Lower lobe of right lung (tissue), 2 donors: ENCODE measurements at regions not wholly inside any gene's neighbourhood (a gene's known extent, or its start where the extent isn't known, plus 50 kb on each side); places are given as distances from the start of the nearest gene placed in this dataset.

Source experiments
- ATAC-seq, 2 donors: fragments of 200-7000 bp; cut with Tn5 transposase; one replicate each; pipeline ENCODE4 v1.9.1; 2020 to 2022; ENCODE audit warnings: mild to moderate bottlenecking in 2 of 2, moderate library complexity in 2 of 2
- DNase-seq: peaks from one replicate; pipeline ENCODE4 v3.0.0-alpha.2; 2020
- H3K27ac ChIP-seq: fragments of 200-600 bp; one replicate; pipeline ENCODE4 v1.8.0; 2022
- H3K27me3 ChIP-seq: fragments of 200-600 bp; one replicate; pipeline ENCODE4 v1.8.0; 2022; ENCODE audit warnings: low read depth
- H3K36me3 ChIP-seq: fragments of 200-600 bp; one replicate; pipeline ENCODE4 v1.8.0; 2022; ENCODE audit warnings: mild to moderate bottlenecking
- H3K4me1 ChIP-seq: fragments of 200-600 bp; one replicate; pipeline ENCODE4 v1.8.0; 2022
- H3K4me3 ChIP-seq: fragments of 200-600 bp; one replicate; pipeline ENCODE4 v1.8.0; 2022; ENCODE audit warnings: mild to moderate bottlenecking
- H3K9me3 ChIP-seq: fragments of 200-600 bp; one replicate; pipeline ENCODE4 v1.8.0; 2022
- intact Hi-C: fragments of 100-400 bp; cut with DNase I; formaldehyde crosslinking; loops from one replicate; pipeline ENCODE4 v1.11.0; 2022
- TF ChIP-seq, protein P1 (sequence below): fragments of 200-600 bp; IDR thresholded peaks from one replicate; pipeline ENCODE4 v1.8.0; 2022; ENCODE audit warnings: antibody characterized with exemption, mild to moderate bottlenecking
- donor health status: DM: no; HTN: yes; CAD: no; lungs with severe emphysema.

- DNase-seq: no peak
- no peak for ATAC-seq
- H3K4me1 ChIP-seq: no peaks in the 10 kb centered on the region
- TF ChIP-seq, protein P1, sequence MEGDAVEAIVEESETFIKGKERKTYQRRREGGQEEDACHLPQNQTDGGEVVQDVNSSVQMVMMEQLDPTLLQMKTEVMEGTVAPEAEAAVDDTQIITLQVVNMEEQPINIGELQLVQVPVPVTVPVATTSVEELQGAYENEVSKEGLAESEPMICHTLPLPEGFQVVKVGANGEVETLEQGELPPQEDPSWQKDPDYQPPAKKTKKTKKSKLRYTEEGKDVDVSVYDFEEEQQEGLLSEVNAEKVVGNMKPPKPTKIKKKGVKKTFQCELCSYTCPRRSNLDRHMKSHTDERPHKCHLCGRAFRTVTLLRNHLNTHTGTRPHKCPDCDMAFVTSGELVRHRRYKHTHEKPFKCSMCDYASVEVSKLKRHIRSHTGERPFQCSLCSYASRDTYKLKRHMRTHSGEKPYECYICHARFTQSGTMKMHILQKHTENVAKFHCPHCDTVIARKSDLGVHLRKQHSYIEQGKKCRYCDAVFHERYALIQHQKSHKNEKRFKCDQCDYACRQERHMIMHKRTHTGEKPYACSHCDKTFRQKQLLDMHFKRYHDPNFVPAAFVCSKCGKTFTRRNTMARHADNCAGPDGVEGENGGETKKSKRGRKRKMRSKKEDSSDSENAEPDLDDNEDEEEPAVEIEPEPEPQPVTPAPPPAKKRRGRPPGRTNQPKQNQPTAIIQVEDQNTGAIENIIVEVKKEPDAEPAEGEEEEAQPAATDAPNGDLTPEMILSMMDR: no peak
- H3K4me3 ChIP-seq: no peak overlapping the region
- H3K36me3 ChIP-seq: no peaks in the 10 kb centered on the region
- intact Hi-C loops: no loop called here
- no peak overlapping the region for H3K27ac ChIP-seq
- no peaks in the 10 kb centered on the region for H3K9me3 ChIP-seq
- no peaks in the 10 kb centered on the region for H3K27me3 ChIP-seq
Measured at GRCh38 chr5:153883854-153884611, 154.7 kb downstream of the FAM114A2 start.

DNA sequence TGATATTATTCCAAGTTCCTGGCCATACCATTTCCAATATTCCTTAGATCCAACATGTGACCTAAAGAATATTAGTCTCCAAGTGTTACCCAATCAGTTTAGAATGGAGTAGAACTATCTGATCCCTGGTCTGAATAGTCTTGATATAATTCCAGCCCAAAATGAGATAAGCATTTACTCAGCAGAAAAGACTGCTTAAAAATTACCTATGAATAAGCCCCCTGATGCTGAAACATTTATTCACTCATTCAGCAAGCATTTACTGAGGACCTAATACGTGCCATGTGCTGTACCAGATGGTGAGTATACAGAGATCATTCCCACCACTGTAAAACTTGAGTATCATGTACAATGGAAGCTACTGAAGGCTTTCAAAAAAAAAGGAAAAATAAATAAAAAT, 157.0 kb downstream of the FAM114A2 start:
- TF ChIP-seq, protein P1: no peak
- H3K27ac ChIP-seq: no peak overlapping the region
- H3K9me3 ChIP-seq: no peaks in the 10 kb centered on the region
- intact Hi-C loops: no loop called here
- no peak overlapping the region for H3K4me3 ChIP-seq
- H3K36me3 ChIP-seq: no peaks in the 10 kb centered on the region
- DNase-seq (no peak), ATAC-seq (no peak)
- H3K27me3 ChIP-seq: no peaks in the 10 kb centered on the region
- H3K4me1 ChIP-seq: no peaks in the 10 kb centered on the region

- ATAC-seq (no peak), DNase-seq (no peak)
- no peaks in the 10 kb centered on the region for H3K9me3 ChIP-seq
- TF ChIP-seq, protein P1: no peak
- H3K27me3 ChIP-seq: no peaks in the 10 kb centered on the region
- intact Hi-C loops: no loop called here
- H3K36me3 ChIP-seq: no peaks in the 10 kb centered on the region
- no peak overlapping the region for H3K4me3 ChIP-seq
- no peaks in the 10 kb centered on the region for H3K4me1 ChIP-seq
- no peak overlapping the region for H3K27ac ChIP-seq
Measured at GRCh38 chr5:153880106-153880505, 158.6 kb downstream of the FAM114A2 start.

DNA sequence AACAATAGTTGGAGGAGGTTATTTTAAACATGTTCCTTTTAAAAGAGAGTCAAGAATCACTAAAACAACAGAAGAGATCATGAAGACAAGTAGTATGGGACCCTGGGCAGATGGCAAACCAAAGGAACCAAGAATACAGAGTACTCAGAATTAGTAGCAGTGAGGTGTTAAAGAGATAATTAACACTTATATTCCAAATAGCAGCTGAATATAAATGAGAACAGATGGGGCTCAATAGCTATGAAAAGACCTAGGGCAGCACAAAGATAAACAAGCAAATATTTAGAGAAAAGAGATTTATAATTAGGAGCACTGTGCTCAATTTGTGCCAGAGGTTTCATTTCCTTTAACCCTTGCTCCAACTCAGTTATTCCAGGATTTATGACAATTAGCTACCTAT, 159.1 kb downstream of the FAM114A2 start:
- Histone ChIP-seq H3K9me3 (no peaks in the 10 kb centered on the region), H3K4me3 (no peak overlapping the region), H3K27me3 (no peaks in the 10 kb centered on the region), H3K36me3 (no peaks in the 10 kb centered on the region), H3K27ac (no peak overlapping the region), H3K4me1 (no peaks in the 10 kb centered on the region)
- TF ChIP-seq, protein P1: no peak
- intact Hi-C loops: no loop called here
- DNase-seq (no peak), ATAC-seq (no peak)

GRCh38 chr5:153866176-153866575, 172.5 kb downstream of the FAM114A2 start:
- no peak for ATAC-seq
- intact Hi-C loops: no loop called here
- no peaks in the 10 kb centered on the region for H3K27me3 ChIP-seq
- H3K4me3 ChIP-seq: no peak overlapping the region
- H3K4me1 ChIP-seq: no peaks in the 10 kb centered on the region
- no peak overlapping the region for H3K27ac ChIP-seq
- H3K36me3 ChIP-seq: no peaks in the 10 kb centered on the region
- TF ChIP-seq, protein P1: no peak
- no peaks in the 10 kb centered on the region for H3K9me3 ChIP-seq
- DNase-seq: no peak
